Stomach (tissue), 4 donors: ENCODE measurements at regions not wholly inside any gene's neighbourhood (a gene's known extent, or its start where the extent isn't known, plus 50 kb on each side); places are given as distances from the start of the nearest gene placed in this dataset.

ENCODE experiments used
- POLR2AphosphoS5 ChIP-seq, 3 donors: sonication (generic); formaldehyde crosslinking; IDR thresholded peaks; one replicate each; pipeline ENCODE4 v1.6.1; 2016; ENCODE audit warnings: antibody characterized with exemption in 3 of 3
- TF ChIP-seq, protein P1 (sequence below), 7 experiments: fragments of 450-650 bp in 4 of 7; fragments of 200-600 bp in 3 of 7; sonication (generic) in 3 of 7; IDR thresholded peaks; one replicate each; pipeline ENCODE4 v1.5.1; 2016 to 2019; ENCODE audit warnings: antibody characterized with exemption in 7 of 7, control low read depth in 2 of 7, mild to moderate bottlenecking in 1 of 7

DNA sequence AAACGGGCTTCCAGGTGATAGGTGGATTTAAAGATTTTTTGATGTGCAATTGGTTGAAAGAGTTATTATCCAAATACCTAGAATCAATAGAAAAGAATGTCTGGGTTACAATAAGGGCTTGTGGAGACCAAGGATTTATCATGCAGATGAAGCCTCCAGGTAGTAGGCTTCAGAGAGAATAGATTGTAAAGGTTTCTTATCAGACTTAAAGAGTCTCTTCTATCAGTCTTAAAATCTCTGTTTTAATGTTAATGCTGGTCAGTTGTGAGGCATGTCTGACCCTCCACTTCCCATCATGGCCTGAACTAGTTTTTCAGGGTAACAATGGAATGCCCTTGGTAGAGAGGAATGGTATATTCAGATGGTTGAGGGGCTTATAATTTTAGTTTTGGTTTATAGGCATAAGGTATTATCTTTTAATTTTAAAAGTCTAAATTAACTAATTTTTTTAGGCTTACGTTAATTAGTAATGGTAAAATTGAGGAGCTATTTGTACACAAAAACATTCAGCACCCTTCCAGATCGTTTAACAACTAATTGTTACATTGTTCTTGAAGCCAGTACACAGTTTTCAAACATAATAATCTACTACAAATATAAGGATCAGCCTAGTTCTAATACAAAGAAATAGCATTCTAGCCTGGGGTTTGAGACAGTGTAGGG lies 704.2 kb upstream of the MBL2 start:
- TF ChIP-seq, protein P1, sequence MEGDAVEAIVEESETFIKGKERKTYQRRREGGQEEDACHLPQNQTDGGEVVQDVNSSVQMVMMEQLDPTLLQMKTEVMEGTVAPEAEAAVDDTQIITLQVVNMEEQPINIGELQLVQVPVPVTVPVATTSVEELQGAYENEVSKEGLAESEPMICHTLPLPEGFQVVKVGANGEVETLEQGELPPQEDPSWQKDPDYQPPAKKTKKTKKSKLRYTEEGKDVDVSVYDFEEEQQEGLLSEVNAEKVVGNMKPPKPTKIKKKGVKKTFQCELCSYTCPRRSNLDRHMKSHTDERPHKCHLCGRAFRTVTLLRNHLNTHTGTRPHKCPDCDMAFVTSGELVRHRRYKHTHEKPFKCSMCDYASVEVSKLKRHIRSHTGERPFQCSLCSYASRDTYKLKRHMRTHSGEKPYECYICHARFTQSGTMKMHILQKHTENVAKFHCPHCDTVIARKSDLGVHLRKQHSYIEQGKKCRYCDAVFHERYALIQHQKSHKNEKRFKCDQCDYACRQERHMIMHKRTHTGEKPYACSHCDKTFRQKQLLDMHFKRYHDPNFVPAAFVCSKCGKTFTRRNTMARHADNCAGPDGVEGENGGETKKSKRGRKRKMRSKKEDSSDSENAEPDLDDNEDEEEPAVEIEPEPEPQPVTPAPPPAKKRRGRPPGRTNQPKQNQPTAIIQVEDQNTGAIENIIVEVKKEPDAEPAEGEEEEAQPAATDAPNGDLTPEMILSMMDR (IDR thresholded peaks at IDR 0.05), result no peak
- no peak for TF ChIP-seq POLR2AphosphoS5 (IDR thresholded peaks at IDR 0.05)
